Uterus (tissue), 3 donors: ENCODE measurements at regions not wholly inside any gene's neighbourhood (a gene's known extent, or its start where the extent isn't known, plus 50 kb on each side); places are given as distances from the start of the nearest gene placed in this dataset.
"Not testable (repeated sequence)": the region's sequence is repeated elsewhere in the genome, so short reads cannot be mapped to it uniquely, and the experiment has no call there.

Source experiments
- DNase-seq, 2 donors: peaks; one replicate each; pipeline ENCODE4 v3.0.0-alpha.2; 2019 to 2020
- H3K27ac ChIP-seq, 2 donors: fragments of 200-600 bp; sonication (generic); 1 replicate in 1 of 2; 2 replicates in 1 of 2; pipeline ENCODE4 v1.5.1; 2016 to 2018
- H3K27me3 ChIP-seq, 2 donors: fragments of 200-600 bp; sonication (generic); one replicate each; pipeline ENCODE4 v1.5.1; 2018 to 2019; ENCODE audit warnings: control low read depth in 1 of 2
- H3K36me3 ChIP-seq, 2 donors: fragments of 200-600 bp; sonication (generic); one replicate each; pipeline ENCODE4 v1.5.1; 2019; ENCODE audit warnings: control low read depth in 1 of 2
- H3K4me1 ChIP-seq, 2 donors: fragments of 200-600 bp; sonication (generic); one replicate each; pipeline ENCODE4 v1.5.1; 2018 to 2019; ENCODE audit warnings: control low read depth in 1 of 2
- H3K4me3 ChIP-seq, 2 donors: fragments of 200-600 bp; sonication (generic); 1 replicate in 1 of 2; 2 replicates in 1 of 2; pipeline ENCODE4 v1.5.1; 2018 to 2019; ENCODE audit warnings: mild to moderate bottlenecking in 1 of 2
- H3K9me3 ChIP-seq, 2 donors: fragments of 200-600 bp; sonication (generic); one replicate each; pipeline ENCODE4 v1.5.1; 2019; ENCODE audit warnings: control low read depth in 1 of 2
- CTCF ChIP-seq, 4 experiments: fragments of 200-600 bp in 2 of 4; fragments of 450-650 bp in 2 of 4; sonication (generic) in 2 of 4; IDR thresholded peaks; one replicate each; pipeline ENCODE4 v1.5.1; 2016 to 2019; ENCODE audit warnings: antibody characterized with exemption in 4 of 4, mild to moderate bottlenecking in 2 of 4, moderate library complexity in 1 of 4
- POLR2A ChIP-seq, 2 donors: fragments of 450-650 bp; IDR thresholded peaks; one replicate each; pipeline ENCODE4 v1.6.1; 2016; ENCODE audit warnings: antibody characterized with exemption in 2 of 2, mild to moderate bottlenecking in 1 of 2, moderate library complexity in 1 of 2
- intact Hi-C: fragments of 100-400 bp; cut with DNase I; formaldehyde crosslinking; loops from one replicate; pipeline ENCODE4 v1.15.1; 2023; ENCODE audit warnings: low total_unique reads
- donor health status: DM: yes; HTN: yes; CAD: no.

DNA sequence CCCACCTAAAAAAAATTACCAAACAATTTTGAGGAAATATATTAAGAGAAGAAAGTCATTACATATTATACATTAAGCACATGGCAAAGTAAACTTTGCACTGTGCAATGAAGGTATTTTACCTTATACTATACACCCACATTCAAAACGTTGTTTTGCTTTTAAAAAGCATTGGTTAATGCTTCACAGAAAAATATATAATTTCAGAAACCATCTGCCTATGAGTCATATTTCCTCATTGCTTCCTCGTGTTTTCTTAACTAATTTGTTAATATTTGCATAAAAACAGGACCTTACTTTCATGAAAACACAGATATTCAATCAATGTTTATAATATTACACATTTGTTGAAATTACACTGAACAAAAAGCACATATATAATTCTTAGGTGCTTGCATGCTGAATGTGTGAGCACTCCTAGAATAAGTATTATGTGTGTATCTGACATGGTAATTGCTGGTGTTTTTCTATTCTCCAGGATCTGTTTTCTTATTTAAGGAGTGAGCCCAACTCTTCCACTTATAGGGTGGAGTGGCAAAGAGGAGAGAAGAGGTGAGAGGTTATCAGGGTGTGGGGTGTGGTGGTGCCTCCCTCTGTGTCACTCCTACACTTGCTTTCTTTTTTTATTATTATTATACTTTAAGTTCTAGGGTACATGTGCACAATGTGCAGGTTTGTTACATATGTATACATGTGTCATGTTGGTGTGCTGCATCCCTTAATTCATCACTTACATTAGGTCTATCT lies 95.1 kb upstream of the IQCM start:
- TF ChIP-seq POLR2A (IDR thresholded peaks at IDR 0.05) (no peak), CTCF (IDR thresholded peaks at IDR 0.05) (no peak)
- H3K4me3 ChIP-seq, result no peak overlapping the region
- no peaks in the 10 kb centered on the region for H3K4me1 ChIP-seq
- H3K27ac ChIP-seq, result no peak overlapping the region
- DNase-seq, result no peak
- intact Hi-C loops, result no loop called here
- no peaks in the 10 kb centered on the region for H3K27me3 ChIP-seq
- H3K9me3 ChIP-seq, result no peaks in the 10 kb centered on the region
- H3K36me3 ChIP-seq, result no peaks in the 10 kb centered on the region

DNA sequence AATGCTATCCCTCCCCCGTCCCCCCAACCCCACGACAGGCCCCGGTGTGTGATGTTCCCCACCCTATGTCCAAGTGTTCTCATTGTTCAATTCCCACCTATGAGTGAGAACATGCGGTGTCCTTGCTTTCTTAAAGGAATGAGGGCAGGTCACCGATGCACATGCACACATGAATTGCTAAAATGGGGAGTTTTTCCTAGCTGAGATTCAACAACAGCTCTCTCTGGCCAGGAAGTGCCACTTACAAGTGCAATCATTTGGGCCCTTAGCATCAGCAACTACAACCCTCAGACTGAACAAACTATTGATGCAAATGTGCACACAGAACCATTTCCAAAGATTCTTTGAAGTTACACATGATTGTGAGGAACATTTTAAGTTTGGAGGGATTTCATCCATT lies 95.7 kb upstream of the IQCM start:
- Histone ChIP-seq H3K9me3 (no peaks in the 10 kb centered on the region), H3K27ac (no peak overlapping the region), H3K36me3 (no peaks in the 10 kb centered on the region), H3K4me1 (no peaks in the 10 kb centered on the region), H3K4me3 (no peak overlapping the region), H3K27me3 (no peaks in the 10 kb centered on the region)
- TF ChIP-seq CTCF (IDR thresholded peaks at IDR 0.05) (no peak), POLR2A (IDR thresholded peaks at IDR 0.05) (no peak)
- intact Hi-C loops, result no loop called here
- DNase-seq, result no peak

DNA sequence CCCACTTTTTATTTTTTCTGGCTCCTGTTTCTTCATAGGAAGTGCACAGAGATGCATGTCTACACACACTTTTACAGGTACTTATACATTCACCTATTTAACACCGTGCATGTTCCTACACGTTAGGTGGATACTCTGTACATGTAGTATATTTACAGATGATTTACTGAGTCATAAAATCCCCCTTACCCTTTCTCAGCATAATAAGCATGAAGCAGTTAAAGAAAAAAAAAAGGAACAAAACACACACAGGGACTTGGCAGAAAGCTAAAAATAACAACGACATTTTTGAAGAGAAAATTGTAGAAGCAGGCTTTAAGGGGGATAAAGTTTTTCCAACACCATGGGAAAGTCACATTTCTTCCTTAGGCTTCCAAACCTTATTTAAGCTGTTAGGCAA lies 96.4 kb upstream of the IQCM start:
- Histone ChIP-seq H3K36me3 (no peaks in the 10 kb centered on the region), H3K27ac (no peak overlapping the region), H3K4me3 (no peak overlapping the region), H3K27me3 (no peaks in the 10 kb centered on the region), H3K4me1 (no peaks in the 10 kb centered on the region), H3K9me3 (no peaks in the 10 kb centered on the region)
- TF ChIP-seq POLR2A (IDR thresholded peaks at IDR 0.05) (no peak), CTCF (IDR thresholded peaks at IDR 0.05) (no peak)
- DNase-seq, result no peak
- intact Hi-C loops, result no loop called here

DNA sequence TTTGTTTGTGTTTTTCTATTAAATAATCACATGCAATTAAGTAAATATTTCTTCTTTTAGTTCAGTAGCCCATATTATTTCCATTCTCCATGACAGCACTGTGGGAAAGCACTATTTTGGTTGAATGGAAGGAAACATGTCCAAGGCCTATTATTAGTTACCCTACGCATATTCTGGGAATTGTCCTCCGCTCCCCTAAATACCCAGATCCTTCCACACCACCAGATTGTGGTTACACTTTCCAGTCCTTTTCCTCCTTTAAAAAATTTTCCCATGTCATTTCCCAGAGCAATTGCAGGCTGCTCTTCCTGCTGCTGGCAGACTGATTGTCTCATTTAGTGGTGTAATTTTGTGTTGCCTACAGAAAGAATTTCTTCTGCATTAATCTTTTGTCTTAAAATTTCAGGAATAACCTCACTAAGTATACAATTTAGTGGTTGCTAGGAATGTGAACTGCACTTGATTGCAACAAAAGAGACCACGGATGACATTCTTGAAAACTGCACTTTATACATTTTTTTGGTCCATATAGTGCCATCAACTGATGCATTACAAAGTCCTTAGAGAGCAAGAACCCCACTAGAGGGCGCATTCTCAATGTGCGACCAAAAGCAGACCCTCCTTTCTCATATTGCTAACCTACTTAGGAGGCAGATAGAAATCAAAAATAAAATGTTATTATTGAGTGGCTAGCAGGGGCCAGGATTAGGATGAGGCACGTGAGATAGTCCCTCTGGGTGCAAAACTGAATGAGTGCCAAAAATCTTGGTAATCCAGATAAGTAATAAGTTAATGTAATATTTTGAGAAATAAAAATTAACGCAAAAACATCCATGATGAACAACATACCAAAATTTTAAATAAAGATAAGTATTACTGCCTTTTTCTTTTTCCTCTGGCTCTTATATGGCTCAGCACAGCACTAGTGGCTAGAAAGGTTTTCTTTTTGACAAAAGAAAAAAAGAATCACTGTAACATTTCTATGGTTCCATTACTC lies 98.8 kb upstream of the IQCM start:
- no peaks in the 10 kb centered on the region for H3K36me3 ChIP-seq
- H3K4me1 ChIP-seq, result no peaks in the 10 kb centered on the region
- TF ChIP-seq POLR2A (IDR thresholded peaks at IDR 0.05) (no peak), CTCF (IDR thresholded peaks at IDR 0.05) (no peak)
- H3K4me3 ChIP-seq, result no peak overlapping the region
- H3K27me3 ChIP-seq, result no peaks in the 10 kb centered on the region
- no peaks in the 10 kb centered on the region for H3K9me3 ChIP-seq
- DNase-seq, result peak in 1 of 2 donors; percentile 15
- intact Hi-C loops, result no loop called here
- H3K27ac ChIP-seq, result peak overlapping the region in 1 of 2 donors; percentile 14

- H3K36me3 ChIP-seq, H3K27ac ChIP-seq, H3K27me3 ChIP-seq, DNase-seq, H3K4me1 ChIP-seq, H3K4me3 ChIP-seq, H3K9me3 ChIP-seq, intact Hi-C loops: not testable (repeated sequence)
These were observed 100.1 kb upstream of the IQCM start for GRCh38 chr4:149915735-149916134.
